Astrocyte (in vitro differentiated cells and primary cell): ENCODE measurements at regions not wholly inside any gene's neighbourhood (a gene's known extent, or its start where the extent isn't known, plus 50 kb on each side); places are given as distances from the start of the nearest gene placed in this dataset.

Experiments used
- DNase-seq: peaks from one replicate; pipeline ENCODE4 v3.0.0-alpha.2; 2010; ENCODE audit warnings: low read depth
- FAIRE-seq: peaks from 2 replicates; lab custom pipeline; 2011; peaks lifted over from hg19 to GRCh38; lab: Jason Lieb, UNC
- H2AFZ ChIP-seq: 2 replicates; pipeline ENCODE4 v1.6.0; 2012; ENCODE audit warnings: low read depth, low read length, inconsistent platforms
- H3K27ac ChIP-seq: 2 replicates; pipeline ENCODE4 v1.5.1; 2011; ENCODE audit warnings: low read depth, low read length, inconsistent platforms
- H3K27me3 ChIP-seq: 2 replicates; pipeline ENCODE4 v1.6.0; 2011; ENCODE audit warnings: low read length, inconsistent platforms; ENCODE audit not compliant: insufficient read depth
- H3K36me3 ChIP-seq: 2 replicates; pipeline ENCODE4 v1.5.1; 2011; ENCODE audit warnings: low read length, inconsistent platforms; ENCODE audit not compliant: insufficient read depth
- H3K4me1 ChIP-seq: 2 replicates; pipeline ENCODE4 v1.5.1; 2011; ENCODE audit warnings: low read length, inconsistent platforms; ENCODE audit not compliant: insufficient read depth
- H3K4me2 ChIP-seq: 2 replicates; pipeline ENCODE4 v1.6.0; 2012; ENCODE audit warnings: low read length, inconsistent platforms
- H3K4me3 ChIP-seq: 2 replicates; pipeline ENCODE4 v1.5.1; 2011; ENCODE audit warnings: low read depth, mild to moderate bottlenecking, low read length, inconsistent platforms; ENCODE audit not compliant: insufficient read depth
- H3K79me2 ChIP-seq: 2 replicates; pipeline ENCODE4 v1.6.0; 2012; ENCODE audit warnings: mild to moderate bottlenecking, low read length, inconsistent platforms; ENCODE audit not compliant: insufficient read depth
- H3K9ac ChIP-seq: 2 replicates; pipeline ENCODE4 v1.6.0; 2012; ENCODE audit warnings: mild to moderate bottlenecking, low read length, inconsistent platforms
- H3K9me3 ChIP-seq: 2 replicates; pipeline ENCODE4 v1.5.1; 2012; ENCODE audit warnings: low read depth, mild to moderate bottlenecking, low read length, inconsistent platforms; ENCODE audit not compliant: insufficient read depth
- H4K20me1 ChIP-seq: 2 replicates; pipeline ENCODE4 v1.6.0; 2012; ENCODE audit warnings: low read length, inconsistent platforms; ENCODE audit not compliant: insufficient read depth
- H3K27ac Mint-ChIP-seq: one replicate; pipeline ENCODE4 v1.8.0; 2021; ENCODE audit warnings: mild to moderate bottlenecking, mixed read lengths; ENCODE audit not compliant: unreplicated experiment
- H3K27me3 Mint-ChIP-seq: one replicate; pipeline ENCODE4 v1.8.0; 2021; ENCODE audit warnings: low read depth, mixed read lengths; ENCODE audit not compliant: unreplicated experiment
- H3K36me3 Mint-ChIP-seq: one replicate; pipeline ENCODE4 v1.8.0; 2021; ENCODE audit warnings: low read depth, mixed read lengths; ENCODE audit not compliant: unreplicated experiment
- H3K4me1 Mint-ChIP-seq: one replicate; pipeline ENCODE4 v1.8.0; 2021; ENCODE audit warnings: low read depth, mixed read lengths; ENCODE audit not compliant: unreplicated experiment
- H3K4me3 Mint-ChIP-seq: one replicate; pipeline ENCODE4 v1.8.0; 2021; ENCODE audit warnings: mild to moderate bottlenecking, moderate library complexity, mixed read lengths; ENCODE audit not compliant: unreplicated experiment
- H3K9me3 Mint-ChIP-seq: one replicate; pipeline ENCODE4 v1.8.0; 2021; ENCODE audit warnings: mild to moderate bottlenecking, mixed read lengths; ENCODE audit not compliant: unreplicated experiment
- EZH2 ChIP-seq: IDR thresholded peaks from 2 replicates; pipeline ENCODE4 v1.6.1; 2012; ENCODE audit warnings: mild to moderate bottlenecking, low read length, inconsistent platforms; ENCODE audit not compliant: insufficient read depth
- TF ChIP-seq, protein P1 (sequence below): IDR thresholded peaks from 2 replicates; pipeline ENCODE4 v1.5.1; 2011; ENCODE audit warnings: low read depth, mild to moderate bottlenecking, inconsistent platforms, low read length, moderate library complexity; ENCODE audit not compliant: insufficient read depth

DNA sequence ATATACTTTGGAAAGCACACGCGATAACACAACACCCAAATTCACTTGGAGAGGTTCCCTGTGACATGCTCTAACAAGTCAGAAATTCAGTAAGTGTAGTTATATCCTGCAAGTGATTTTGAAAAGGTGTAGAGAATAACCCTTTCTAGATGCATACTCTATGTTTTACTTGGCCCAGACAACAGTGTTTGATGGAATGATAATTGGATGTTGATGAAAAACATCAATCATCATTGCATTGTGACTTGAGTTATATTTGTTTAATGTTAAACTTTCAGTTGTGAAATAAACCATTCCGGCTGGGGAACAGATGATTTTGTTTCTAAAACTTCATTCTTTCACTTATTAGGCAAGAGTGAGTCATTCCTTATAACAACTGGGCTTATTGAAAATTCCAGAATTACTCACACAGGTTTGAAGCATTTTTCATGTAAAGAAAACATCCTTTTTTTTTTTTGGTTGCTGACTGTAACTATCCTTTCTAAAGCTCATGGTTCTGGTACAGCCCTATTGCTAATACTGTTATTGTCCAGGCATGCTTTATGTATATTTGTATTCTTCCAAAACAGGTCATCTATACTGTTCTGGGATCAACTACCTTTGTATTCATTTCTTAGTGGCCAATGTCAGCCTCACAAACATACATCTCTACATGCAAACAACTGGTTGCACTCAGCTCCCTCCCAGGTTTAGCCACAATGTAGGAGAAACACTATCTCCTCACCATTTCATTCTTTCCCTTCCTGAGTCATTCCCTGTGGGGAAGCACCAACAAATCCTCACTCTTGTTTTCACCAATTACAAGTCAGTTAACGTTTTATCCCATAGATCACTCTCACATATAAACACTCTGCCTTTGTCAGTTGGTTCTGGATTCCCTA lies 121.2 kb upstream of the LRIG3 start:
- H3K36me3 ChIP-seq, result no peaks in the 10 kb centered on the region
- FAIRE-seq, result peak; percentile 96
- peak overlapping the region; percentile 98 for H3K27ac ChIP-seq
- no peaks in the 10 kb centered on the region for H3K27me3 ChIP-seq
- H3K4me3 ChIP-seq, result peak overlapping the region; percentile 25
- Mint-ChIP-seq H3K36me3 (no peaks in the 10 kb centered on the region), H3K4me3 (peak overlapping the region; percentile 72), H3K4me1 (peaks cover 71% of the 10 kb centered on the region), H3K27me3 (no peaks in the 10 kb centered on the region), H3K27ac (peak overlapping the region; percentile 100), H3K9me3 (no peaks in the 10 kb centered on the region)
- H3K9me3 ChIP-seq, result no peaks in the 10 kb centered on the region
- H3K9ac ChIP-seq, result peak overlapping the region; percentile 82
- H2AFZ ChIP-seq, result peak overlapping the region; percentile 22
- DNase-seq, result peak; percentile 95
- H3K4me2 ChIP-seq, result peak overlapping the region; percentile 78
- H3K79me2 ChIP-seq, result no peaks in the 10 kb centered on the region
- H4K20me1 ChIP-seq, result no peaks in the 10 kb centered on the region
- TF ChIP-seq, protein P1, sequence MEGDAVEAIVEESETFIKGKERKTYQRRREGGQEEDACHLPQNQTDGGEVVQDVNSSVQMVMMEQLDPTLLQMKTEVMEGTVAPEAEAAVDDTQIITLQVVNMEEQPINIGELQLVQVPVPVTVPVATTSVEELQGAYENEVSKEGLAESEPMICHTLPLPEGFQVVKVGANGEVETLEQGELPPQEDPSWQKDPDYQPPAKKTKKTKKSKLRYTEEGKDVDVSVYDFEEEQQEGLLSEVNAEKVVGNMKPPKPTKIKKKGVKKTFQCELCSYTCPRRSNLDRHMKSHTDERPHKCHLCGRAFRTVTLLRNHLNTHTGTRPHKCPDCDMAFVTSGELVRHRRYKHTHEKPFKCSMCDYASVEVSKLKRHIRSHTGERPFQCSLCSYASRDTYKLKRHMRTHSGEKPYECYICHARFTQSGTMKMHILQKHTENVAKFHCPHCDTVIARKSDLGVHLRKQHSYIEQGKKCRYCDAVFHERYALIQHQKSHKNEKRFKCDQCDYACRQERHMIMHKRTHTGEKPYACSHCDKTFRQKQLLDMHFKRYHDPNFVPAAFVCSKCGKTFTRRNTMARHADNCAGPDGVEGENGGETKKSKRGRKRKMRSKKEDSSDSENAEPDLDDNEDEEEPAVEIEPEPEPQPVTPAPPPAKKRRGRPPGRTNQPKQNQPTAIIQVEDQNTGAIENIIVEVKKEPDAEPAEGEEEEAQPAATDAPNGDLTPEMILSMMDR, result no peak
- no peak for TF ChIP-seq EZH2
- peaks cover 38% of the 10 kb centered on the region for H3K4me1 ChIP-seq

GRCh38 chr12:59040656-59041055 lies 120.4 kb upstream of the LRIG3 start:
- Histone ChIP-seq H2AFZ (peak overlapping the region; percentile 9), H3K4me3 (peak overlapping the region; percentile 25), H3K9ac (peak overlapping the region; percentile 82), H3K27me3 (no peaks in the 10 kb centered on the region), H4K20me1 (no peaks in the 10 kb centered on the region), H3K27ac (peak overlapping the region; percentile 98), H3K4me1 (peaks cover 38% of the 10 kb centered on the region), H3K4me2 (peak overlapping the region; percentile 78), H3K79me2 (no peaks in the 10 kb centered on the region), H3K9me3 (no peaks in the 10 kb centered on the region), H3K36me3 (no peaks in the 10 kb centered on the region)
- H3K4me3 Mint-ChIP-seq, result peak overlapping the region; percentile 72
- H3K9me3 Mint-ChIP-seq, result no peaks in the 10 kb centered on the region
- H3K27ac Mint-ChIP-seq, result peak overlapping the region; percentile 100
- DNase-seq (peak; percentile 97), FAIRE-seq (no peak)
- H3K27me3 Mint-ChIP-seq, result no peaks in the 10 kb centered on the region
- peaks cover 72% of the 10 kb centered on the region for H3K4me1 Mint-ChIP-seq
- H3K36me3 Mint-ChIP-seq, result no peaks in the 10 kb centered on the region
- TF ChIP-seq EZH2, result no peak
- TF ChIP-seq, protein P1, result no peak

DNA sequence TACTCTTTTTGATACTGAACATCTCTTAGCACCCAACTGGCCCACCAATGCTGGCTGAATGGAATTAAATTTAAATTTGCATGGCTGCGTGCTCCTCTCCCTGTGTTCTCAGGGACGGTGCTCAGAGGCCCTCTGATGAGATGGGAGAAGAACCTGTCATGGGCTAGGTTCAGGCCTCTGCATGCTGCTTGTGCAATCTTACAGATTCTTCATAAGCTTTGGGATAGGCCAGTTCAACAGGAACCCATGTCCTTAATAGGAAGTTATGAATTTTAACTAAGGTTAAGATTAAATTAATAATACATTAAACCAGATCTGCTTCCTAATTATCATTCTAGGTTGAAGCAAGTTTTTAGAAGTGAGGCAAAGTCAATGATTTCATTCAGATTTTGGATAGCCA lies 119.7 kb upstream of the LRIG3 start:
- H2AFZ ChIP-seq, result no peak overlapping the region
- Mint-ChIP-seq H3K27me3 (no peaks in the 10 kb centered on the region), H3K4me3 (no peak overlapping the region), H3K27ac (peak overlapping the region; percentile 100), H3K9me3 (no peaks in the 10 kb centered on the region), H3K4me1 (peaks cover 72% of the 10 kb centered on the region), H3K36me3 (no peaks in the 10 kb centered on the region)
- H3K9me3 ChIP-seq, result no peaks in the 10 kb centered on the region
- DNase-seq (peak; percentile 10), FAIRE-seq (no peak)
- peaks cover 38% of the 10 kb centered on the region for H3K4me1 ChIP-seq
- H3K4me3 ChIP-seq, result no peak overlapping the region
- TF ChIP-seq EZH2, result no peak
- TF ChIP-seq, protein P1, result no peak
- no peaks in the 10 kb centered on the region for H3K79me2 ChIP-seq
- H3K36me3 ChIP-seq, result no peaks in the 10 kb centered on the region
- peak overlapping the region; percentile 78 for H3K4me2 ChIP-seq
- no peaks in the 10 kb centered on the region for H3K27me3 ChIP-seq
- H4K20me1 ChIP-seq, result no peaks in the 10 kb centered on the region
- peak overlapping the region; percentile 98 for H3K27ac ChIP-seq
- H3K9ac ChIP-seq, result peak overlapping the region; percentile 82
